HG03103 (cell line): ENCODE measurements at regions not wholly inside any gene's neighbourhood (a gene's known extent, or its start where the extent isn't known, plus 50 kb on each side); places are given as distances from the start of the nearest gene placed in this dataset.

Experiments used
- ATAC-seq: cut with Tn5 transposase; IDR thresholded peaks from one replicate; pipeline ENCODE4 v1.9.1; 2021; ENCODE audit warnings: low read depth; ENCODE audit not compliant: unreplicated experiment

GRCh38 chr10:79007421-79008319 lies 61.1 kb upstream of the ZMIZ1 start:
- ATAC-seq = no peak

DNA sequence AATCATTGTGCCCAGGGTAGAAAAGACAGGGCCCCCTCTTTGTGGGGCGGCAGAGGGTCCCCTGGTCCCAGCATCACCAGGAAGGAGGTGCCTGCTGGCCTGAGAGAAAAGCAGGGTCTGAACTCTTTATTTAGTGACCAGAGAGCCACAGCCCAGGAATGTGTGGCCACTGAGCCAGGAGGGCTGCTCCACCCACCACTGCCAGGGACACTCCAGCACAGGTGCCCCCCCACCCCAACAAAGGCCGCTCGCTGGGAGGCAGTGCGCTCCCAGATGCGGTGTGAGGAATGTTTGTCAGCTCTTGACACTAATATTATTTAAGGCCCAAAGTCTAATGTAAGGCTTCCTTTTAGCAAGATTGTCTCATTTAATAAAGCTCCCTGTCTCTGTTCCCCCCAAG lies 59.6 kb upstream of the ZMIZ1 start:
- ATAC-seq = no peak

DNA sequence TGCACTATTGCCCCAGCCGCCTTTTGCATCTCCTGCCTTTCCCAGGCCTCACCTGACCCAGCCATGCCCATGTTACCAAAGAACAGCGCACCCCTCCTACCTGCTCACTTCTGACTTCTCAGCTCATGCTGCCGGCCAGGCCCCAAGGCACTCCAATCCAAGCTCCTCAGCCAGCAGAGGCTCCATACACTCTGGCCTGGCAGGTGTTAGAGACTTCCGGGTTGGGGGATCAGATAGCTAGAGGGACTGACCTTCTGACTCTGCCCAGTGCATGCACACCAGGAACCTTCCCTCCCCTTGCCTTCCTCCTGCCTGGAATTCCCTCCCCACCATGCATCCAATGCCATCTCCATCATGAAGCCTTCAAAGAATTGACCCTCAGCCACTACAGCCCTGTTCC lies 56.2 kb upstream of the ZMIZ1 start:
- ATAC-seq = no peak

DNA sequence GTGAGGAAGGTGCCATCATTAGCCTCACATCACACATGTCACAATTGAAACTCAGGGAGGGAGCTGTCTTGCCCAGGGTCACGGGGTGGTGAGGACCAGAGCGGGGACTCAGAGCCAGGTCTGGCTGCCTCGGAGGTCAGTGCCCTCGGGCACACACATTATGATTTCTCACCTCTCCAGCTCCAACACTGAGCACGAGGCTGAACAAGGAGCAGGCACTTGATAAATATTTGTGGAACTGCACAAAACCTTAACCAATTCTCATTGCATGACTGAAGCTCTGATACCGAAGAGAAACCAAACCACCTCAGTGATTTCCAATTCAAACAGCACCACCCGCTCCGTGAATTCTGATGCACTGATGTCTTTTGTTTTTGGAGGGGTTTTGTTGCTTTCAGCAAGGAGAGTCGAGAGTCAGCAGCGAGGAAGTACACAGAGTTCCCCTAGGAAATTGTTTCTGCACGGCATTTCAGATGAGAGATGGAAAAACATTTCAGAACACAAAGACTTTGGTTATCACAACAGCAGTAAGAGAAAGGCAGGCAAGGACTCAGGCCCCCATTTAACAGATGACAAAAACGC lies 55.3 kb upstream of the ZMIZ1 start:
- ATAC-seq = no peak

DNA sequence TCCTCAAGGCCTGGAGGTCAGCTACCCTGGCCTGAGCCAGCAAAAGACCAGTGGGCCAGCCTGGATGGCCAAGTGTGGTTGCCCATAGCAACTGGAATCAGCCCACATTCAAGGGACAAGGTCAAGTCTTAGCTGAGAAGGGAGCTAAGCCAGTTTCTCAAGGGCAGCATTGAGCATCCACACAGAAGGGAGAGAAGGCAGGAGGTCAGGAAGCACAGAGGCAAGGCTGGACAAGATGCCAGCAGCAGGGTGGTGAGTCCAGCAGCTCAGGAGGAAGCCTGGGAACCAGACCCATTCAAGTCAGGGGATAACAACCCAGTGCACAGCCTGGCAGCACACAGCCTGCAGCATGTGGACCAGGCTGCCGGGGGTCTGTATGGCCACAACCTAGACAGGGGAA lies 54.0 kb upstream of the ZMIZ1 start:
- ATAC-seq = no peak

- ATAC-seq = no peak
Observed at GRCh38 chr10:79017882-79018520, 50.8 kb upstream of the ZMIZ1 start.

- no peak for ATAC-seq
Observed at GRCh38 chr10:79018521-79019011, 50.2 kb upstream of the ZMIZ1 start.
